RWPE1 (cell line): ENCODE measurements at regions not wholly inside any gene's neighbourhood (a gene's known extent, or its start where the extent isn't known, plus 50 kb on each side); places are given as distances from the start of the nearest gene placed in this dataset.
A peak's percentile ranks its signal among the peaks of the same experiment; 100 is the strongest.
"Not testable (repeated sequence)": the region's sequence is repeated elsewhere in the genome, so short reads cannot be mapped to it uniquely, and the experiment has no call there.

Experiments
- CTCF ChIA-PET: fragments of 350-600 bp; sonication (Branson Sonifier 250); formaldehyde crosslinking; extraction: SDS; loops from one replicate; lab custom pipeline; 2021; lab: Yijun Ruan, JAX
- POLR2A ChIA-PET: fragments of 400-600 bp; formaldehyde crosslinking; extraction: SDS; loops from one replicate; lab custom pipeline; 2020; ENCODE audit warnings: antibody characterized with exemption; ENCODE audit not compliant: low non-redundant PET; lab: Yijun Ruan, JAX
- DNase-seq: peaks from one replicate; pipeline ENCODE4 v3.0.0; 2012; ENCODE audit warnings: low spot score
- H3K27ac ChIP-seq: fragments of 450-650 bp; 2 replicates; pipeline ENCODE4 v1.5.1; 2017
- TF ChIP-seq, protein P1 (sequence below): fragments of 450-650 bp; conservative IDR thresholded peaks from 2 replicates; pipeline ENCODE4 v1.5.1; 2017; ENCODE audit warnings: low read depth, mild to moderate bottlenecking

DNA sequence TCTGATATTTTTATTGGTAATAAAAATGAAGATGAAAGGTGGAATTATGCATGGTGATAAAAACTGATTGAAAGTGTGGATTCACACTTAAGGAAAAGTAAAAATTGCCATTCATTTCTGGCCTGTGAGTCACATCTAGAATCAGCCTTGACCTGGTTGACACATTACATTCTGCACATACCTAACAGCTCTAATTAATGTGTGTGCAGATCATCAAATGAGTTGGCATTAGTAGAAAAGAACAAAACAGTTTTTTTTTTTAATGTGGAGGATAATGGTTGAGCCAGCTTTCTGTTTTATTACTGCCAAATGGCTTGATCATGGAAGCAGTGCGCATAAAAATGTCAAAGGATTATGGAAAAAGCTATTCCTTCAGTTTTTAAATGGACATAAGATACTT lies 142.6 kb upstream of the TMEM196 start:
- DNase-seq, result peak; percentile 74
- TF ChIP-seq, protein P1, sequence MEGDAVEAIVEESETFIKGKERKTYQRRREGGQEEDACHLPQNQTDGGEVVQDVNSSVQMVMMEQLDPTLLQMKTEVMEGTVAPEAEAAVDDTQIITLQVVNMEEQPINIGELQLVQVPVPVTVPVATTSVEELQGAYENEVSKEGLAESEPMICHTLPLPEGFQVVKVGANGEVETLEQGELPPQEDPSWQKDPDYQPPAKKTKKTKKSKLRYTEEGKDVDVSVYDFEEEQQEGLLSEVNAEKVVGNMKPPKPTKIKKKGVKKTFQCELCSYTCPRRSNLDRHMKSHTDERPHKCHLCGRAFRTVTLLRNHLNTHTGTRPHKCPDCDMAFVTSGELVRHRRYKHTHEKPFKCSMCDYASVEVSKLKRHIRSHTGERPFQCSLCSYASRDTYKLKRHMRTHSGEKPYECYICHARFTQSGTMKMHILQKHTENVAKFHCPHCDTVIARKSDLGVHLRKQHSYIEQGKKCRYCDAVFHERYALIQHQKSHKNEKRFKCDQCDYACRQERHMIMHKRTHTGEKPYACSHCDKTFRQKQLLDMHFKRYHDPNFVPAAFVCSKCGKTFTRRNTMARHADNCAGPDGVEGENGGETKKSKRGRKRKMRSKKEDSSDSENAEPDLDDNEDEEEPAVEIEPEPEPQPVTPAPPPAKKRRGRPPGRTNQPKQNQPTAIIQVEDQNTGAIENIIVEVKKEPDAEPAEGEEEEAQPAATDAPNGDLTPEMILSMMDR, result no peak
- POLR2A ChIA-PET, result no interaction called here

DNA sequence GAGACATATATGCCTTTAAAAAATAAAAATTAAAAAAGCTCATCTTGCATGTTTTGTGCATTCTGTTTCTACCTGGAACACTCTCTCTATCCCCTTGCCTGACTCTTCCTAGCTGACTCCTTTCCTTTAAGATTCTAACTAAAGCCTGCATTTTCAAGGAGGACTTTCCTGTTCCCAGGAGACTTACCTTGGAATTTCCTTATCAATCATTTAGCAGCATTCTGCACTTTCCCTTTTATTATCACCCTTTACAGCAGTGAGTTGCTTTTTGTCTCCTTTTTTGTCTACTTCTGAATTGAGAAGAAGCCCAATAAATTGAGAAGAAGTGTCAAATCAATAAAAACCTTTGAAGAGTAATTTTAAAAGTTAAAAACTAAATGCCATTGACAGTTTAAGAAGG lies 142.2 kb upstream of the TMEM196 start:
- TF ChIP-seq, protein P1, result no peak
- ChIA-PET POLR2A (no interaction called here), CTCF (interaction anchor here (0.5 to 1.2 kb wide), 4 partner anchors 10 to 767 kb away, joined by 3 to 5 read pairs (median 3); no protein-coding TSS in a partner anchor)
- no peak overlapping the region for H3K27ac ChIP-seq
- no peak for DNase-seq

More for the DNA sequence above, 142.6 kb upstream of the TMEM196 start:
- no peak overlapping the region for H3K27ac ChIP-seq
- CTCF ChIA-PET, result interaction anchor here (0.7 to 1.2 kb wide), 4 partner anchors 10 to 766 kb away, joined by 3 to 5 read pairs (median 3); no protein-coding TSS in a partner anchor

DNA sequence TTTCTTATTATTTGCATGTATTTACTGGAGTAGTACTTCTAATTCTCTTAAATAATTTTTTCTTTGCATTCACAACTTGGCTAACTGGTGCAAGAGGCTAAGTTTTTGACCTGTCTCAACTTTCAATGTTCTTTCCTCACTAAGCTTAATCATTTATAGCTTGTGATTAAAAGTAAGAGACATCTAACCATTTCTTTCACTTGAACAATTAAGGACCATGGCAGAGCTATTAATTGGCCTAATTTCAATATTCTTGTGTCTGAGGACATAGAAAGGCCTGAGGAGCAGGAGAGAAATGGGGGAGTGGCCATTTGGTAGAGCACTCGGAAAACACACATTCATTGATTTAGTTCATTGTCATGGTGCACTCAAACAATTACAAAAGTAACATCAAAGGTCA lies 141.4 kb upstream of the TMEM196 start:
- CTCF ChIA-PET, result interaction anchor here (0.5 kb wide), 1 partner anchor 238 kb away, joined by 3 read pairs; no protein-coding TSS in a partner anchor
- DNase-seq, result no peak
- POLR2A ChIA-PET, result no interaction called here
- H3K27ac ChIP-seq, result no peak overlapping the region
- TF ChIP-seq, protein P1, result no peak

DNA sequence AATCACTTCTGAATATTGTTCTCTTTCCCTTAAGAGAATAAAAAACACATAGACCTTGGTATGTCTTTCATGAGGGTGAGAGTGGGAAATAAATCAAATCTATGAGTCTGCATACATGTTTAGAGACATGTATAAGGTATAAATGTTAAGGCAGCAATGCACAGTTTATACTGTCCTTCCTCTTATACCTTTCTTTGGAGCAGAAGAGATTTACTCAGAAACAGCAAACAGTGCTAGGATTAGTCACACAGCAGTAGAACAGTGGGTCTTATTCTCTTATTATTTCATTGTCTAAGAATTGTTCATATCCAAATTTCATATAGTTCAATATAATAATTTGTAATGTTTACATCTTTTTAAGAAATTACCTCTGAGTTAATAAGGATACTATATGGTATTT lies 126.7 kb upstream of the TMEM196 start:
- DNase-seq, result no peak
- TF ChIP-seq, protein P1, result no peak
- CTCF ChIA-PET, result no interaction called here
- POLR2A ChIA-PET, result no interaction called here
- H3K27ac ChIP-seq, result no peak overlapping the region

DNA sequence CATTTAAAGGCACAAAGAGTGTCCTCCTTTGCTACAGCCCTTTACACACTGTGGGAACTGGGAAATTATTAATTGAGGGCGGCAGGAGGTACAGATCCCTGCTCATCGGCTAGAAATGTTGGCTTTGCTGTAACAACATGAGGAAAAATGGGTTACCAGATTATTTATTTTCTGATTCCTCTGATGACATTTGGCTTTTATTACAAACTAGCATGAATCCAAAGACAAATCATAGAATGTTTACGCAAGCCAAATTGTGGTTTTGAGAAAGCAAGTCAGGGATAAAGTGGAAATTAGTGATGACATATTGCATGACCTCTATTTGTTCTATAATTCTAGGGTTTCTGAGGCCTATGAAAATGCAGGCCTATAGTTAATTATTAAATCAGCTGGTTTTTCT lies 126.1 kb upstream of the TMEM196 start:
- ChIA-PET POLR2A (no interaction called here), CTCF (no interaction called here)
- DNase-seq, result no peak
- TF ChIP-seq, protein P1, result no peak
- no peak overlapping the region for H3K27ac ChIP-seq

DNA sequence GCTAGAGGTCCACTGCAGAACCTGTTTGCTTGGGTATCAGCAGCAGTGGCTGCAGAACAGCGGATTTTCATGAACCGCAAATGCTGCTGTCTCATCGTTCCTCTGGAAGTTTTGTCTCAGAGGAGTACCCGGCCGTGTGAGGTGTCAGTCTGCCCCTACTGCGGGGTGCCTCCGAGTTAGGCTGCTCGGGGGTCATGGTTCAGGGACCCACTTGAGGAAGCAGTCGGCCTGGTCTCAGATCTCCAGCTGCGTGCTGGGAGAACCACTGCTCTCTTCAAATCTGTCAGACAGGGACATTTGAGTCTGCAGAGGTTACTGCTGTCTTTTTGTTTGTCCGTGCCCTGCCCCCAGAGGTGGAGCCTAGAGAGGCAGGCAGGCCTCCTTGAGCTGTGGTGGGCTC lies 109.5 kb upstream of the TMEM196 start:
- CTCF ChIA-PET, H3K27ac ChIP-seq, DNase-seq, POLR2A ChIA-PET: not testable (repeated sequence)

DNA sequence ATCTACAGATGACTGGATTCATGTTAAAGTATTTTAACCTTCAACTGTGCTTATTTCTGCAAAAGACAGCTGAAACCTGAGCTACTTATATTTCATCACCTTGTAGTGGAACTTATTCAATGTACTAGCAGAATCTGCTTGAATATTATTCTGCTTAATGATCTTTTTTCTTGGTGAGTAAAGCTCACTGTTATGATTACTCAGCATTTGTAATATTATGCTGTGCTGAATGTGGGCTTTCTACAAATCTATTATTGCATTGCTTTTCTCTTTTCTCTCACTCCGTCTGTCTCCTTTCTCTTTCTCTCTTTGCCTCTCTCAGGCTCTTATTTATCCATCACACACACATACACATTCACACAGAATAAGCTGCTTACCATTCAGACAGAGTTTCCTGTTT lies 98.7 kb upstream of the TMEM196 start:
- TF ChIP-seq, protein P1, result no peak
- CTCF ChIA-PET, result no interaction called here
- H3K27ac ChIP-seq, result no peak overlapping the region
- no peak for DNase-seq
- POLR2A ChIA-PET, result no interaction called here
